Cardiac fibroblast (primary cell): ENCODE measurements at regions not wholly inside any gene's neighbourhood (a gene's known extent, or its start where the extent isn't known, plus 50 kb on each side); places are given as distances from the start of the nearest gene placed in this dataset.
"Not testable (repeated sequence)": the region's sequence is repeated elsewhere in the genome, so short reads cannot be mapped to it uniquely, and the experiment has no call there.

Experiments used
- DNase-seq, 2 donors: peaks; one replicate each; pipeline versions ENCODE4 v3.0.0 to v3.0.0-alpha.2; 2010; ENCODE audit warnings: low read depth in 2 of 2
- H3K4me3 ChIP-seq, 2 donors: replicated peaks in 1 of 2; 1 replicate in 1 of 2; 2 replicates in 1 of 2; pipeline ENCODE4 v1.5.1; 2011; ENCODE audit warnings: low read depth in 2 of 2, low read length in 2 of 2, mild to moderate bottlenecking in 2 of 2, moderate library complexity in 1 of 2
- TF ChIP-seq, protein P1 (sequence below): IDR thresholded peaks from one replicate; pipeline ENCODE4 v1.5.1; 2011; ENCODE audit warnings: low read depth, mild to moderate bottlenecking, low read length, inconsistent platforms

DNA sequence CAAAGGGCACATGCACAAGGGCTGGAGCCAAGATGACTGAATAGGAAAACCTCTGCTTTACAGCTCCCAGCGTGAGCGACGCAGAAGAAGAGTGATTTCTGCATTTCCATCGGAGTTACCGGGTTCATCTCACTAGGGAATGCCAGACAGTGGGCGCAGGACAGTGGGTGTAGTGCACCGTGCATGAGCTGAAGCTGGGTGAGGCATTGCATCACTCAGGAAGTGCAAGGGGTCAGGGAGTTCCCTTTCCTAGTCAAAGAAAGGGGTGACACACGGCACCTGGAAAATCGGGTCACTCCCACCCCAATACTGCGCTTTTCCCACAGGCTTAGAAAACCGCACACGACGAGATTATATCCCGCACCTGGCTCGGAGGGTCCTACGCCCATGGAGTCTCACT, 64.5 kb upstream of the HTR1E start:
- not testable (repeated sequence) for DNase-seq, H3K4me3 ChIP-seq

DNA sequence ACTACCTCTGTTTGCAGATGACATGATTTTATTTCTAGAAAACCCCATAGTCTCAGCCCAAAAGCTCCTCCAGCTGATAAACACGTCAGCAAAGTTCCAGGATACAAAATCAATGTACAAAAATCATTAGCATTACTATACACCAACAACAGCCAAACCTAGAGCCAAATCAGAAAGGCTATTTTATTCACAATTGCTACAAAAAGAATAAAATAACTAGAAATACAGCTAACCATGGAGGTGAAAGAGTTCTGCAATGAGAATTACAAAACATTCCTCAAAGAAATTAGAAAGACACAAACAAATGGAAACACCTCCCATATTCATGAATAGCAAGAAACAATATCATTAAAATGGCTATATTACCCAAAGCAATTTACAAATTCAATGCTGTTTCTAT, 65.6 kb upstream of the HTR1E start:
- H3K4me3 ChIP-seq, result no peak overlapping the region
- no peak for DNase-seq
- TF ChIP-seq, protein P1, sequence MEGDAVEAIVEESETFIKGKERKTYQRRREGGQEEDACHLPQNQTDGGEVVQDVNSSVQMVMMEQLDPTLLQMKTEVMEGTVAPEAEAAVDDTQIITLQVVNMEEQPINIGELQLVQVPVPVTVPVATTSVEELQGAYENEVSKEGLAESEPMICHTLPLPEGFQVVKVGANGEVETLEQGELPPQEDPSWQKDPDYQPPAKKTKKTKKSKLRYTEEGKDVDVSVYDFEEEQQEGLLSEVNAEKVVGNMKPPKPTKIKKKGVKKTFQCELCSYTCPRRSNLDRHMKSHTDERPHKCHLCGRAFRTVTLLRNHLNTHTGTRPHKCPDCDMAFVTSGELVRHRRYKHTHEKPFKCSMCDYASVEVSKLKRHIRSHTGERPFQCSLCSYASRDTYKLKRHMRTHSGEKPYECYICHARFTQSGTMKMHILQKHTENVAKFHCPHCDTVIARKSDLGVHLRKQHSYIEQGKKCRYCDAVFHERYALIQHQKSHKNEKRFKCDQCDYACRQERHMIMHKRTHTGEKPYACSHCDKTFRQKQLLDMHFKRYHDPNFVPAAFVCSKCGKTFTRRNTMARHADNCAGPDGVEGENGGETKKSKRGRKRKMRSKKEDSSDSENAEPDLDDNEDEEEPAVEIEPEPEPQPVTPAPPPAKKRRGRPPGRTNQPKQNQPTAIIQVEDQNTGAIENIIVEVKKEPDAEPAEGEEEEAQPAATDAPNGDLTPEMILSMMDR, result no peak

DNA sequence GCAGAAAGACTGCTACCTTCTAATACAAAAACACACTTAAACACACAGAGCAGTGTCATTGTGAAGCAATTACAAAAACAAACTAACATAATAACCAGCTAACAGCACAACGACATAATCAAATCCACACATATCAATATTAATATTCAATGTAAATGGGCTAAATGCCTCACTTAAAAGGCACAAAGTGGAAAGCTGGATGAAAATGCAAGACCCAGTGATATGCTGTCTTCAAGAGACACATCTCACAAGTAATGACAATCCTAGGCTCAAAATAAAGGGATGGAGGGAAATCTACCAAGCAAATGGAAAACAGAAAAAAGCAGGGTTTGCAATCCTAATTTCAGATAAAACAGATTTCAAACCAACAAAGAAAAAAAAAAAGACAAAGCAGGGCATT, 67.8 kb upstream of the HTR1E start:
- H3K4me3 ChIP-seq, result no peak overlapping the region
- no peak for DNase-seq
- TF ChIP-seq, protein P1, result no peak

DNA sequence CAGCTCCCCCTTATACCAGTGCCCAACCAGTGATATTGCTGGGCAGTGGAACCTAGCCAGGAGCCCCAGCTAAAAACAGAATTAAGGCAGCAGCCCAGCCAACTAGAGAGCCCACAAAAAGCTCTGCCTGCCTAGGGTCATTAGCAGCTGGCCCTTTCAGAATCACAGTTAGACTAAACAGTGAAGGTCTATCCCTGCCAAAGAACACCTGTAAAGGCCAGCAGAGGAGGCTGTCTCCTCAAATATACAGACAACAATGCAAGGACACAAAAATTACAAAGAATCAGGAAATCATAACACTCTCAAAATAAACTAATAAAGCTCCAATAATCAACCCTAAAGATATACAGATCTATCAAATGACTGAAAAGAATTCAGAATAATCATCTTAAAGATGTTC, 77.8 kb upstream of the HTR1E start:
- DNase-seq, result no peak

DNA sequence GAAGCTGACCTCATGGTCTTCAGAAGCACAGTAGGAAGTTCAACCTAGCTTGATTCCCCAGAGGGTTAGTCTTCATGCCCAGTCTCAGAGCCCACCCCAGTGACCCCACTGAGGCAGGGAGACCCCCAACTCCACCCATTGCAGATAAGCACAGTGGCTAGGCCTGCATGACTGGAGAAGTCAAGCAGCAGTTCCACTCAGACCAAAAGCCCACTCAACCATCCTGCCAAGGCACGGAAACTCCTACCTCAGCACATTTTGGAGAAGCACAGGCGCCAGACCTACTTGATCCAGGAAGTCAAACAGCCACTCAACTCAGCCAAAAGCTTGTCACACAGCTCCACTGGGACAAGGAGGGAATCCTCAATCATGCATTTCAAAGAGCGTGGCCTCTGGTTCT, 78.4 kb upstream of the HTR1E start:
- TF ChIP-seq, protein P1, result no peak
- no peak for DNase-seq
- H3K4me3 ChIP-seq, result no peak overlapping the region

More for the DNA sequence above, 77.8 kb upstream of the HTR1E start:
- H3K4me3 ChIP-seq, result no peak overlapping the region
- TF ChIP-seq, protein P1, result no peak

DNA sequence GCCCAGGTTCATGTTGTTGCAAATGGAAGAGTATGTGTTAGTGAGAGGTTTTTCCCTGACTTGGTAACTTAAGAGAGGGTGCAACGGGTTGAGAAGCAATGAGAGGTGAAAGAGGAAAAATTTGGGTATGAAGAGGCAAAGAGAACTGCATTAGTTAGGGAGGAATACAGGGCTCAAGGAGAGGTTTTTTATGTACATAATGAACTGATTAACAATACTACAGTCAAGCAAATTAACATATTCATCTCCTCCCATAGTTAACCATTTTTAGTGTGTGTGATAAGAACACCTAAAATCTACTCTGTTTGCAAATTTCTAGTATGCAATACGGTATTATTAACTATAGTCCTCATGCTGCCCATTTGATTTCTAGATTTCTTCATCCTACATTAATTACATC, 79.5 kb upstream of the HTR1E start:
- TF ChIP-seq, protein P1, result no peak
- H3K4me3 ChIP-seq, result no peak overlapping the region
- DNase-seq, result no peak

DNA sequence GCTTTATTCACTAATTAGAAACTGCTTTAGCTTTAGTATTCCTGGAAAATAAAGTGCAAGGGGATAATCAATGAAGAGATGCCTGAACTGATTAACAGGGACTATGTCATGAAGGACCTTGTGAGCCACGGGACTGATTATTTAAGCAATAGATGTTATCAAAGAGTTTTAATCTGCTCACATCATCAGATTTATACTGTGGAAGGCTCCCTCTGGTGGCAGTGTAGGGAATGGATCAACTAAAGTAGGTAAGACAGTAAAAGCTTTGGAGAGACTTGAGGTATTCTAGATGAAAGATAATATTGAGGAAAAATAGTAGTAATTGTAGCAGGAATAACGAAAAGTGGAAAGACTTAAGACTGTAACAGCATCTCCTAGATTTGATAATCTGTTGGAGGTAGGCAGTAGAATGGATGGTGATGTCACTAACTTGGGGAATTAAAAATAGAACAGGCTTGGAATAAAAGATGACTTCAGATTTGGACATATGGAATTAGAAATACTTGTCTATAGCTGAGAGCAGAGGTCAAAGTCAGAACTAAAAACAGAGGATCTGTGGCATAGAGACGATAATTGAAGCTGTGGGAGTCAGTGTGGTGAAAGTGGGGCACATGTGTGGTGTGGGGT, 80.3 kb upstream of the HTR1E start:
- DNase-seq, result peak; percentile 28 to 67
- H3K4me3 ChIP-seq, result no peak overlapping the region
- TF ChIP-seq, protein P1, result peak; percentile 77
